ENCODE measurements at regions not wholly inside any gene's neighbourhood (a gene's known extent, or its start where the extent isn't known, plus 50 kb on each side); places are given as distances from the start of the nearest gene placed in this dataset.

- H3K14ac ChIP-seq (ENCODE audit: insufficient read depth, low read length): no peak overlapping the region
- no peak overlapping the region for H3K4me3 Mint-ChIP-seq
- H3K4me1 ChIP-seq (ENCODE audit: insufficient read depth, low read length): no peaks in the 10 kb centered on the region
- no peak overlapping the region for H2AK5ac ChIP-seq (ENCODE audit: insufficient read length, low read length)
- no peaks in the 10 kb centered on the region for H3K9me3 ChIP-seq (ENCODE audit: control insufficient read depth, low read depth, low read length)
- no peak overlapping the region for H2BK5ac ChIP-seq (ENCODE audit: insufficient read length, low read length)
- H3K18ac ChIP-seq (ENCODE audit: insufficient read length, low read depth, low read length): no peak overlapping the region
- H3K4me2 ChIP-seq (ENCODE audit: insufficient read depth, insufficient read length, low read length): no peak overlapping the region
- no peak overlapping the region for H4K8ac ChIP-seq (replicated peaks; ENCODE audit: insufficient read length, low read depth, low read length)
- no peaks in the 10 kb centered on the region for H3K79me1 ChIP-seq (ENCODE audit: insufficient read depth, low read depth, low read length, poor library complexity, severe bottlenecking)
- H3K56ac ChIP-seq (ENCODE audit: insufficient read length, low read depth, low read length): no peak overlapping the region
- DNase-seq: no peak
- no peak overlapping the region for H2BK15ac ChIP-seq (ENCODE audit: low read depth, low read length)
- no peak overlapping the region for H3K9ac ChIP-seq (ENCODE audit: extremely low read depth, insufficient read length, low read length)
- no peaks in the 10 kb centered on the region for H3K23me2 ChIP-seq (ENCODE audit: insufficient read length, low read depth, low read length, poor library complexity, severe bottlenecking)
- no peaks in the 10 kb centered on the region for H3K79me2 ChIP-seq (ENCODE audit: insufficient read depth, low read length)
- no peaks in the 10 kb centered on the region for H4K20me1 ChIP-seq (ENCODE audit: control insufficient read depth, insufficient read depth, insufficient read length)
- no peak overlapping the region for H4K91ac ChIP-seq (ENCODE audit: insufficient read length, low read depth, low read length)
- H2AFZ ChIP-seq (ENCODE audit: low read length): no peak overlapping the region
- no peak for TF ChIP-seq CTCF (conservative IDR thresholded peaks at IDR 0.05)
- H2BK120ac ChIP-seq (ENCODE audit: low read depth, low read length, poor library complexity, severe bottlenecking): no peak overlapping the region
- no peak overlapping the region for H3K23ac ChIP-seq (ENCODE audit: insufficient read length, low read depth, low read length)
- no peak overlapping the region for H3K27ac Mint-ChIP-seq
- H3K27me3 Mint-ChIP-seq (ENCODE audit: low read depth): no peaks in the 10 kb centered on the region
- H3K4me1 Mint-ChIP-seq: 0 out of 4 replicates have a peak, but pooled peaks cover 0 to 4% of the 10 kb centered on the region in 2 experiments
- WGBS (ENCODE audit: extremely low coverage, insufficient read length, low lambda C conversion rate): no CpG with 5 or more reads among the region's 2 CpGs
- H3K36me3 Mint-ChIP-seq (ENCODE audit: insufficient read depth in 1 of 3, low read depth in 3 of 3): no peaks in the 10 kb centered on the region
- H3K27ac ChIP-seq (ENCODE audit: insufficient read length, low read depth, low read length): no peak overlapping the region
- no peak overlapping the region for H2BK12ac ChIP-seq (ENCODE audit: insufficient read length, low read depth, low read length)
- no peak overlapping the region for H4K5ac ChIP-seq (ENCODE audit: insufficient read length, low read depth, low read length)
- no peaks in the 10 kb centered on the region; a peak in 3 of 5 replicates for H3K9me3 Mint-ChIP-seq
- no peak overlapping the region for H3T11ph ChIP-seq (ENCODE audit: low read length)
- H2BK20ac ChIP-seq (ENCODE audit: low read depth, low read length, poor library complexity, severe bottlenecking): no peak overlapping the region
- no peak overlapping the region for H3K4ac ChIP-seq (ENCODE audit: low read depth, low read length)
- H3K27me3 ChIP-seq (ENCODE audit: insufficient read depth, low read length): no peaks in the 10 kb centered on the region
These were observed 171.6 kb downstream of the DPY19L2 start for GRCh38 chr12:63496654-63497053.
